SK-N-SH treated with all-trans-retinoic acid at 6 μM for 48 hours (cell line): ENCODE measurements at regions not wholly inside any gene's neighbourhood (a gene's known extent, or its start where the extent isn't known, plus 50 kb on each side); places are given as distances from the start of the nearest gene placed in this dataset.

Source experiments
- ATAC-seq: fragments of 200-7000 bp; cut with Tn5 transposase; 3 replicates; pipeline ENCODE4 v1.9.1; 2020; ENCODE audit warnings: mild to moderate bottlenecking, moderate library complexity
- BACH2 ChIP-seq: fragments of 250-450 bp; sonication (Bioruptor Pico); IDR thresholded peaks from 2 replicates; pipeline ENCODE4 v1.9.0; 2021; ENCODE audit warnings: mild to moderate bottlenecking, borderline replicate concordance
- CREB5 ChIP-seq: fragments of 250-450 bp; sonication (Bioruptor Pico); IDR thresholded peaks from 2 replicates; pipeline ENCODE4 v1.5.1; 2020; ENCODE audit warnings: low read depth, mild to moderate bottlenecking, moderate library complexity
- ESRRG ChIP-seq: fragments of 250-450 bp; sonication (Bioruptor Pico); IDR thresholded peaks from 2 replicates; pipeline ENCODE4 v1.6.1; 2021; ENCODE audit warnings: mild to moderate bottlenecking
- OSR1 ChIP-seq: fragments of 250-450 bp; sonication (Bioruptor Pico); IDR thresholded peaks from 2 replicates; pipeline ENCODE4 v1.8.0; 2022; ENCODE audit warnings: moderate library complexity, mild to moderate bottlenecking, inconsistent platforms
- PATZ1 ChIP-seq: fragments of 250-450 bp; sonication (Bioruptor Pico); IDR thresholded peaks from 2 replicates; pipeline ENCODE4 v1.8.0; 2020; ENCODE audit warnings: mild to moderate bottlenecking, moderate library complexity, borderline replicate concordance
- POU6F1 ChIP-seq: fragments of 250-450 bp; sonication (Bioruptor Pico); IDR thresholded peaks from 2 replicates; pipeline ENCODE4 v1.8.0; 2021; ENCODE audit warnings: low read depth, mild to moderate bottlenecking, moderate library complexity, borderline replicate concordance
- RARB ChIP-seq: fragments of 250-450 bp; sonication (Bioruptor Pico); IDR thresholded peaks from 2 replicates; pipeline ENCODE4 v1.8.0; 2021; ENCODE audit warnings: mild to moderate bottlenecking, moderate library complexity
- SNAI2 ChIP-seq: fragments of 250-450 bp; sonication (Bioruptor Pico); IDR thresholded peaks from 2 replicates; pipeline ENCODE4 v1.5.0; 2020; ENCODE audit warnings: mild to moderate bottlenecking, moderate library complexity
- TCF4 ChIP-seq: fragments of 250-450 bp; sonication (Bioruptor Pico); IDR thresholded peaks from 2 replicates; pipeline ENCODE4 v1.8.0; 2021; ENCODE audit warnings: mild to moderate bottlenecking, moderate library complexity, borderline replicate concordance
- TOX ChIP-seq: fragments of 250-450 bp; sonication (Bioruptor Pico); IDR thresholded peaks from 2 replicates; pipeline ENCODE4 v1.8.0; 2021; ENCODE audit warnings: mild to moderate bottlenecking, moderate library complexity, borderline replicate concordance
- TSHZ2 ChIP-seq: fragments of 250-450 bp; sonication (Bioruptor Pico); IDR thresholded peaks from 2 replicates; pipeline ENCODE4 v1.5.0; 2020; ENCODE audit warnings: mild to moderate bottlenecking, moderate library complexity
- ZFP3 ChIP-seq: fragments of 250-450 bp; sonication (Bioruptor Pico); IDR thresholded peaks from 2 replicates; pipeline ENCODE4 v1.5.0; 2020; ENCODE audit warnings: mild to moderate bottlenecking, moderate library complexity
- ZFP30 ChIP-seq: fragments of 450-650 bp; formaldehyde crosslinking; IDR thresholded peaks from 2 replicates; pipeline ENCODE4 v1.5.0; 2022; ENCODE audit warnings: mild to moderate bottlenecking, moderate library complexity
- ZNF8 ChIP-seq: fragments of 450-650 bp; formaldehyde crosslinking; IDR thresholded peaks from 2 replicates; pipeline ENCODE4 v1.5.0; 2020; ENCODE audit warnings: mild to moderate bottlenecking, moderate library complexity

- no peak for ATAC-seq
- TF ChIP-seq ZNF8 (CRISPR knock-in tag) (no peak), ZFP30 (CRISPR knock-in tag) (no peak), TOX (CRISPR knock-in tag) (no peak), CREB5 (CRISPR knock-in tag) (no peak), TCF4 (CRISPR knock-in tag) (no peak), PATZ1 (CRISPR knock-in tag) (no peak), TSHZ2 (no peak), SNAI2 (CRISPR knock-in tag) (no peak), POU6F1 (no peak), RARB (CRISPR knock-in tag) (no peak), ZFP3 (CRISPR knock-in tag) (no peak), ESRRG (CRISPR knock-in tag) (no peak), OSR1 (CRISPR knock-in tag) (no peak)
Measured at GRCh38 chr5:118270526-118270925, 717.8 kb downstream of the DTWD2 start.

- TF ChIP-seq CREB5 (CRISPR knock-in tag): no peak
- ATAC-seq: no peak
Measured at GRCh38 chr5:118258223-118258622, 730.1 kb downstream of the DTWD2 start.

- ATAC-seq: no peak
Measured at GRCh38 chr5:118257066-118257465, 731.3 kb downstream of the DTWD2 start.

More at GRCh38 chr5:118257066-118257465, 731.3 kb downstream of the DTWD2 start:
- TF ChIP-seq ZFP3 (CRISPR knock-in tag) (no peak), RARB (CRISPR knock-in tag) (no peak), CREB5 (CRISPR knock-in tag) (no peak), ZNF8 (CRISPR knock-in tag) (no peak), OSR1 (CRISPR knock-in tag) (no peak), BACH2 (CRISPR knock-in tag) (no peak), PATZ1 (CRISPR knock-in tag) (no peak)
